K562 (cell line): ENCODE measurements at regions not wholly inside any gene's neighbourhood (a gene's known extent, or its start where the extent isn't known, plus 50 kb on each side); places are given as distances from the start of the nearest gene placed in this dataset.

ENCODE experiments used
- EZH2 ChIP-seq: IDR thresholded peaks from 2 replicates; pipeline ENCODE4 v1.6.1; 2012; ENCODE audit warnings: low read depth, mild to moderate bottlenecking, inconsistent platforms, low read length, borderline replicate concordance
- NR2F6 ChIP-seq: fragments of 450-650 bp; formaldehyde crosslinking; IDR thresholded peaks from 2 replicates; pipeline ENCODE4 v1.4.0; 2020; ENCODE audit warnings: mild to moderate bottlenecking
- RFX5 ChIP-seq: IDR thresholded peaks from 2 replicates; pipeline ENCODE4 v1.6.1; 2011; ENCODE audit warnings: low read depth, mild to moderate bottlenecking, improper control_type of control experiment, low read length
- TGIF2 ChIP-seq: sonication (generic); formaldehyde crosslinking; IDR thresholded peaks from 2 replicates; pipeline ENCODE4 v1.8.1; 2022; ENCODE audit warnings: mild to moderate bottlenecking, missing genetic modification reagents, moderate library complexity
- TF ChIP-seq, protein P1 (sequence below): fragments of 250-450 bp; sonication (Bioruptor Pico); IDR thresholded peaks from 2 replicates; pipeline ENCODE4 v1.8.0; 2021; ENCODE audit warnings: moderate library complexity, mild to moderate bottlenecking, inconsistent platforms
- TF ChIP-seq, protein P2 (sequence below), 3 experiments: IDR thresholded peaks in 2 of 3; conservative IDR thresholded peaks in 1 of 3; 2 replicates each; pipeline ENCODE4 v1.5.1; 2011 to 2012; ENCODE audit warnings: low read length in 3 of 3, mild to moderate bottlenecking in 3 of 3, control low read depth in 2 of 3, improper control_type of control experiment in 1 of 3, inconsistent platforms in 1 of 3, low read depth in 1 of 3, mixed read lengths in 1 of 3, moderate library complexity in 1 of 3; ENCODE audit not compliant: insufficient read depth in 2 of 3
- TF ChIP-seq, protein P3 (sequence below): sonication (generic); formaldehyde crosslinking; IDR thresholded peaks from 2 replicates; pipeline ENCODE4 v1.9.0; 2022; ENCODE audit warnings: mild to moderate bottlenecking, missing genetic modification reagents

DNA sequence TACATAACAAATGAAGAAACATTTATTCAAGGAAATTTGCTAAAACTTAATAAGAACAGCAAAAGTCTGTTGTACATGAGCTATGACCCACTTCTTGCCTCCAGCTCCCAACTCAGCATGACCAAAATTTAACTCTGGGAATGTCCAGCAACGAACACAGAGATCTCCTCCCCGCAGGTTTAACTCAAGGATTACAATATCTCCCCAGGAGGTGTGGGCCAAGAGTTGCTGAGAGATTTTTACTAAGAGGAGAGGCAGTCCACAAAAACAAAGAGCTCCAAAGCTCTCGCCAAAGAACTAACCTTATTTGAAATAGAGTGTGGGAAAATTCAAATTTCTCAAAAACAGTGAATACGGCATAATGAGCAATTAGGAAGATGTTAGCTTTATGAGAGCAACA is 318.5 kb downstream of the GRB14 start:
- no peak for TF ChIP-seq RFX5
- TF ChIP-seq, protein P1, sequence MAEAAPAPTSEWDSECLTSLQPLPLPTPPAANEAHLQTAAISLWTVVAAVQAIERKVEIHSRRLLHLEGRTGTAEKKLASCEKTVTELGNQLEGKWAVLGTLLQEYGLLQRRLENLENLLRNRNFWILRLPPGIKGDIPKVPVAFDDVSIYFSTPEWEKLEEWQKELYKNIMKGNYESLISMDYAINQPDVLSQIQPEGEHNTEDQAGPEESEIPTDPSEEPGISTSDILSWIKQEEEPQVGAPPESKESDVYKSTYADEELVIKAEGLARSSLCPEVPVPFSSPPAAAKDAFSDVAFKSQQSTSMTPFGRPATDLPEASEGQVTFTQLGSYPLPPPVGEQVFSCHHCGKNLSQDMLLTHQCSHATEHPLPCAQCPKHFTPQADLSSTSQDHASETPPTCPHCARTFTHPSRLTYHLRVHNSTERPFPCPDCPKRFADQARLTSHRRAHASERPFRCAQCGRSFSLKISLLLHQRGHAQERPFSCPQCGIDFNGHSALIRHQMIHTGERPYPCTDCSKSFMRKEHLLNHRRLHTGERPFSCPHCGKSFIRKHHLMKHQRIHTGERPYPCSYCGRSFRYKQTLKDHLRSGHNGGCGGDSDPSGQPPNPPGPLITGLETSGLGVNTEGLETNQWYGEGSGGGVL (CRISPR knock-in tag): no peak
- TF ChIP-seq EZH2: no peak
- TF ChIP-seq, protein P2, sequence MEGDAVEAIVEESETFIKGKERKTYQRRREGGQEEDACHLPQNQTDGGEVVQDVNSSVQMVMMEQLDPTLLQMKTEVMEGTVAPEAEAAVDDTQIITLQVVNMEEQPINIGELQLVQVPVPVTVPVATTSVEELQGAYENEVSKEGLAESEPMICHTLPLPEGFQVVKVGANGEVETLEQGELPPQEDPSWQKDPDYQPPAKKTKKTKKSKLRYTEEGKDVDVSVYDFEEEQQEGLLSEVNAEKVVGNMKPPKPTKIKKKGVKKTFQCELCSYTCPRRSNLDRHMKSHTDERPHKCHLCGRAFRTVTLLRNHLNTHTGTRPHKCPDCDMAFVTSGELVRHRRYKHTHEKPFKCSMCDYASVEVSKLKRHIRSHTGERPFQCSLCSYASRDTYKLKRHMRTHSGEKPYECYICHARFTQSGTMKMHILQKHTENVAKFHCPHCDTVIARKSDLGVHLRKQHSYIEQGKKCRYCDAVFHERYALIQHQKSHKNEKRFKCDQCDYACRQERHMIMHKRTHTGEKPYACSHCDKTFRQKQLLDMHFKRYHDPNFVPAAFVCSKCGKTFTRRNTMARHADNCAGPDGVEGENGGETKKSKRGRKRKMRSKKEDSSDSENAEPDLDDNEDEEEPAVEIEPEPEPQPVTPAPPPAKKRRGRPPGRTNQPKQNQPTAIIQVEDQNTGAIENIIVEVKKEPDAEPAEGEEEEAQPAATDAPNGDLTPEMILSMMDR (IDR thresholded peaks at IDR 0.05 in 2 of 3, conservative IDR thresholded peaks at IDR 0.05 in 1 of 3; ENCODE audit: insufficient read depth in 2 of 3, low read depth in 1 of 3, low read length in 3 of 3): no peak
- no peak for TF ChIP-seq TGIF2 (CRISPR knock-in tag)
- TF ChIP-seq, protein P3, sequence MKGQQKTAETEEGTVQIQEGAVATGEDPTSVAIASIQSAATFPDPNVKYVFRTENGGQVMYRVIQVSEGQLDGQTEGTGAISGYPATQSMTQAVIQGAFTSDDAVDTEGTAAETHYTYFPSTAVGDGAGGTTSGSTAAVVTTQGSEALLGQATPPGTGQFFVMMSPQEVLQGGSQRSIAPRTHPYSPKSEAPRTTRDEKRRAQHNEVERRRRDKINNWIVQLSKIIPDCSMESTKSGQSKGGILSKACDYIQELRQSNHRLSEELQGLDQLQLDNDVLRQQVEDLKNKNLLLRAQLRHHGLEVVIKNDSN (CRISPR knock-in tag): no peak
- no peak for TF ChIP-seq NR2F6 (CRISPR knock-in tag)
